ENCODE measurements at regions not wholly inside any gene's neighbourhood (a gene's known extent, or its start where the extent isn't known, plus 50 kb on each side); places are given as distances from the start of the nearest gene placed in this dataset.

DNA sequence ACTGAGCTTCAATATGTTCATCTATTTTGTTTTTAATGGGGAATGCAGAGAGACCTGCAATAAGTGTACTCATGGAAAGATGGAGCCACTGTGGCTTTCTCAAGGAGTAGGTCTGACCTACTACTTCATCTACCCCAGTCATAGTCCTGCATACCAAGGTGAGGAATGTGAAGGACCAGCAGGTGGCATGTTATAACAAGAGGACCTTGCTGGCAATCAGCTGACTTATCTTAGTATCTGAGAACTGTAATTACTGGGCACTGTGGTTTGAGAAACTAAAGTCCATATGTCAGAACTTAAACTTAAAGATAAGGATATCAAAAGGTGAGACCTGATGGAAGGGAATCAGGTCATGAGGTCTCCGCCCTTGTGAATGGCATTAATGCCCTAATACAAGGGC, 1104.2 kb downstream of the BCL11A start:
- Histone ChIP-seq H3K9me2 (ENCODE audit: insufficient read depth) (no peaks in the 10 kb centered on the region), H4K20me1 (ENCODE audit: insufficient read depth) (no peaks in the 10 kb centered on the region), H3K4me1 (replicated peaks; ENCODE audit: insufficient read depth) (no peaks in the 10 kb centered on the region), H3K4me3 (no peak overlapping the region), H3K27ac (no peak overlapping the region), H3K36me3 (ENCODE audit: low read depth) (no peaks in the 10 kb centered on the region), H3K27me3 (ENCODE audit: insufficient read depth, low read depth) (peaks cover 25% of the 10 kb centered on the region; the same call in 1 of the 2 replicates), H3K79me2 (ENCODE audit: low read depth) (no peaks in the 10 kb centered on the region), H3K4me2 (no peak overlapping the region), H3F3A (ENCODE audit: insufficient read depth, low read depth) (no peaks in the 10 kb centered on the region), H3K9me3 (ENCODE audit: insufficient read depth, low read depth) (no peaks in the 10 kb centered on the region), H2AFZ (no peak overlapping the region)
- BruUV-seq (replicated peaks): no TSS peak
- peak in 1 of 2 experiments; percentile 36 for DNase-seq
- TF ChIP-seq EZH2 (IDR thresholded peaks at IDR 0.05; ENCODE audit: low read depth): no peak
- TF ChIP-seq, protein P1, sequence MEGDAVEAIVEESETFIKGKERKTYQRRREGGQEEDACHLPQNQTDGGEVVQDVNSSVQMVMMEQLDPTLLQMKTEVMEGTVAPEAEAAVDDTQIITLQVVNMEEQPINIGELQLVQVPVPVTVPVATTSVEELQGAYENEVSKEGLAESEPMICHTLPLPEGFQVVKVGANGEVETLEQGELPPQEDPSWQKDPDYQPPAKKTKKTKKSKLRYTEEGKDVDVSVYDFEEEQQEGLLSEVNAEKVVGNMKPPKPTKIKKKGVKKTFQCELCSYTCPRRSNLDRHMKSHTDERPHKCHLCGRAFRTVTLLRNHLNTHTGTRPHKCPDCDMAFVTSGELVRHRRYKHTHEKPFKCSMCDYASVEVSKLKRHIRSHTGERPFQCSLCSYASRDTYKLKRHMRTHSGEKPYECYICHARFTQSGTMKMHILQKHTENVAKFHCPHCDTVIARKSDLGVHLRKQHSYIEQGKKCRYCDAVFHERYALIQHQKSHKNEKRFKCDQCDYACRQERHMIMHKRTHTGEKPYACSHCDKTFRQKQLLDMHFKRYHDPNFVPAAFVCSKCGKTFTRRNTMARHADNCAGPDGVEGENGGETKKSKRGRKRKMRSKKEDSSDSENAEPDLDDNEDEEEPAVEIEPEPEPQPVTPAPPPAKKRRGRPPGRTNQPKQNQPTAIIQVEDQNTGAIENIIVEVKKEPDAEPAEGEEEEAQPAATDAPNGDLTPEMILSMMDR (conservative IDR thresholded peaks at IDR 0.05): no peak
- intact Hi-C loops (cut with micrococcal nuclease; ENCODE audit: unreplicated experiment): no loop called here
- CTCF ChIA-PET: no interaction called here
- POLR2A ChIA-PET (ENCODE audit: unreplicated experiment): no interaction called here

DNA sequence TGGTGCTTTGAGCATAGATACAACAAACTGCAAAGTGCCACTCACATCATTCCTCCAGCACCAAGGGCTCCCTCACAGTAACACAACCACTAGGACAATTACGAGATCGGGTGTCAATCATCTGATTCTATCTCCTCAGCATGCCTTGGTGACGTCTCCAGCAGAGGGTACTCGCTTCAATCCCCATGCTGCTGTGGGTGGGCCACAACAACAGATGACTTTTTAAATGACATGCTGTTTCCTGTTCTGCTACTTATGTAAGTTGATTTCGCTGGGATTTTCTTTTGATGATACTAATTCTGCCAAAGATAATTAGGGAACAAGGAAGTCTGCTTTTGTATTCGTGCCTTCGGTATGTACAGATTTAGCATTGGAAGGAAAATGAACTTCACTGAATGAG, 1113.0 kb downstream of the BCL11A start:
- H3K4me3 ChIP-seq: no peak overlapping the region
- H3K4me2 ChIP-seq: no peak overlapping the region
- H4K20me1 ChIP-seq (ENCODE audit: insufficient read depth): 0 out of 2 replicates have a peak, but pooled peaks cover 4% of the 10 kb centered on the region
- CTCF ChIA-PET: no interaction called here
- intact Hi-C loops (cut with micrococcal nuclease; ENCODE audit: unreplicated experiment): no loop called here
- no peak overlapping the region for H3K27ac ChIP-seq
- POLR2A ChIA-PET (ENCODE audit: unreplicated experiment): no interaction called here
- H3K36me3 ChIP-seq (ENCODE audit: low read depth): no peaks in the 10 kb centered on the region
- TF ChIP-seq, protein P1 (conservative IDR thresholded peaks at IDR 0.05): no peak
- no peak for TF ChIP-seq EZH2 (IDR thresholded peaks at IDR 0.05; ENCODE audit: low read depth)
- H3K4me1 ChIP-seq (replicated peaks; ENCODE audit: insufficient read depth): no peaks in the 10 kb centered on the region
- H3K9me2 ChIP-seq (ENCODE audit: insufficient read depth): no peaks in the 10 kb centered on the region
- no peak for DNase-seq
- no peak overlapping the region for H2AFZ ChIP-seq
- BruUV-seq (replicated peaks): no TSS peak
- H3K9me3 ChIP-seq (ENCODE audit: insufficient read depth, low read depth): no peaks in the 10 kb centered on the region
- no peaks in the 10 kb centered on the region for H3F3A ChIP-seq (ENCODE audit: insufficient read depth, low read depth)
- H3K79me2 ChIP-seq (ENCODE audit: low read depth): no peaks in the 10 kb centered on the region
- no peaks in the 10 kb centered on the region; the same call in 1 of the 2 replicates for H3K27me3 ChIP-seq (ENCODE audit: insufficient read depth, low read depth)

DNA sequence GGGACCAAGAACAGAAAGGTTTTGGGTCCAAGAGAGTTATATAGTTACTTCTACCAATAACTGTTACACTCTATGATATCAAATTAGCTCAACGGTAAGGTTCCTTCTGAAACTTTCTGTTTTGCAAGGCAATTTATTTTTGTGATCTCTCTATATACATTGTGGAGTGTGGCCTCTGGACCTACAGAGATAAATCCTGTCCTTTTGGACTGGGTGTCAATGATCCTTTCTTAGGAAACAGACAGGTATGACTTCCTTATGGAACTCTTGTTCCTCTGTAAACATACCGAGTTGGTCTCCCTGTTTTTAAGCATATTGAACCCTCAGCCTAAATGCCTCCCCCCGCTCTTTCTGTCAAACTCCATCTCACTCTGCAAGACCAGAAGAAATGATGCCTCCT, 1117.8 kb downstream of the BCL11A start:
- intact Hi-C loops (cut with micrococcal nuclease; ENCODE audit: unreplicated experiment): no loop called here
- Histone ChIP-seq H3K4me3 (no peak overlapping the region), H3K27ac (no peak overlapping the region), H3F3A (ENCODE audit: insufficient read depth, low read depth) (no peaks in the 10 kb centered on the region), H3K4me2 (no peak overlapping the region), H3K79me2 (ENCODE audit: low read depth) (no peaks in the 10 kb centered on the region), H3K4me1 (replicated peaks; ENCODE audit: insufficient read depth) (no peaks in the 10 kb centered on the region), H3K36me3 (ENCODE audit: low read depth) (no peaks in the 10 kb centered on the region), H3K9me2 (ENCODE audit: insufficient read depth) (no peaks in the 10 kb centered on the region), H3K27me3 (ENCODE audit: insufficient read depth, low read depth) (no peaks in the 10 kb centered on the region), H2AFZ (no peak overlapping the region), H3K9me3 (ENCODE audit: insufficient read depth, low read depth) (no peaks in the 10 kb centered on the region), H4K20me1 (ENCODE audit: insufficient read depth) (no peaks in the 10 kb centered on the region)
- ChIA-PET POLR2A (ENCODE audit: unreplicated experiment) (no interaction called here), CTCF (no interaction called here)
- DNase-seq: no peak
- BruUV-seq (replicated peaks): no TSS peak
- TF ChIP-seq, protein P1 (conservative IDR thresholded peaks at IDR 0.05): no peak
- TF ChIP-seq EZH2 (IDR thresholded peaks at IDR 0.05; ENCODE audit: low read depth): no peak

Data from PC-9 (cell line).